ENCODE measurements at regions not wholly inside any gene's neighbourhood (a gene's known extent, or its start where the extent isn't known, plus 50 kb on each side); places are given as distances from the start of the nearest gene placed in this dataset.
A peak's percentile ranks its signal among the peaks of the same experiment; 100 is the strongest.

DNA sequence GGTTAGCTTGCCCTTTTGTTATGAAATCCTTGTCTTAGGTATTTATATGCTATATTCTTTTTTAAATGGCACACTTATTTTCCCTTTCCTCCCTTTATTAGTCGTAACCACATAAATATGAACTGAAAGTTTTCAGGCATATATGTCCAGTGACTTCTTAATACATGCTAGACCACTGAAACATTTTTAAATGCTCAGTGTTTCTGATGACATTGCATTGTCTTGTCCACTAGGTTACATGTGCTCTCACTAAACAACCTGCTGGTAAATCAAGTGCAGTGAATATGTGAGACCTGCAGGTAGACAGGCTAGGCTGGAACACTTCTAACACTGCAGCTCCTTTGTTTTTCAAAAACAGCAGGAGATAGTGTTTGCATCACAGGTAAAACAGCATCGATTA, 332.6 kb upstream of the DACH1 start:
- Histone ChIP-seq H3K4me1 (no peaks in the 10 kb centered on the region), H3K9ac (ENCODE audit: low read depth in 2 of 2, low read length in 2 of 2) (no peak overlapping the region), H3K27ac (no peak overlapping the region), H3K9me3 (no peaks in the 10 kb centered on the region), H3K27me3 (no peaks in the 10 kb centered on the region), H3K4me3 (no peak overlapping the region), H3K36me3 (no peaks in the 10 kb centered on the region)
- intact Hi-C loops (cut with DNase I), result no loop called here
- DNase-seq, result no peak
- TF ChIP-seq, protein P1, sequence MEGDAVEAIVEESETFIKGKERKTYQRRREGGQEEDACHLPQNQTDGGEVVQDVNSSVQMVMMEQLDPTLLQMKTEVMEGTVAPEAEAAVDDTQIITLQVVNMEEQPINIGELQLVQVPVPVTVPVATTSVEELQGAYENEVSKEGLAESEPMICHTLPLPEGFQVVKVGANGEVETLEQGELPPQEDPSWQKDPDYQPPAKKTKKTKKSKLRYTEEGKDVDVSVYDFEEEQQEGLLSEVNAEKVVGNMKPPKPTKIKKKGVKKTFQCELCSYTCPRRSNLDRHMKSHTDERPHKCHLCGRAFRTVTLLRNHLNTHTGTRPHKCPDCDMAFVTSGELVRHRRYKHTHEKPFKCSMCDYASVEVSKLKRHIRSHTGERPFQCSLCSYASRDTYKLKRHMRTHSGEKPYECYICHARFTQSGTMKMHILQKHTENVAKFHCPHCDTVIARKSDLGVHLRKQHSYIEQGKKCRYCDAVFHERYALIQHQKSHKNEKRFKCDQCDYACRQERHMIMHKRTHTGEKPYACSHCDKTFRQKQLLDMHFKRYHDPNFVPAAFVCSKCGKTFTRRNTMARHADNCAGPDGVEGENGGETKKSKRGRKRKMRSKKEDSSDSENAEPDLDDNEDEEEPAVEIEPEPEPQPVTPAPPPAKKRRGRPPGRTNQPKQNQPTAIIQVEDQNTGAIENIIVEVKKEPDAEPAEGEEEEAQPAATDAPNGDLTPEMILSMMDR (IDR thresholded peaks at IDR 0.05), result no peak

DNA sequence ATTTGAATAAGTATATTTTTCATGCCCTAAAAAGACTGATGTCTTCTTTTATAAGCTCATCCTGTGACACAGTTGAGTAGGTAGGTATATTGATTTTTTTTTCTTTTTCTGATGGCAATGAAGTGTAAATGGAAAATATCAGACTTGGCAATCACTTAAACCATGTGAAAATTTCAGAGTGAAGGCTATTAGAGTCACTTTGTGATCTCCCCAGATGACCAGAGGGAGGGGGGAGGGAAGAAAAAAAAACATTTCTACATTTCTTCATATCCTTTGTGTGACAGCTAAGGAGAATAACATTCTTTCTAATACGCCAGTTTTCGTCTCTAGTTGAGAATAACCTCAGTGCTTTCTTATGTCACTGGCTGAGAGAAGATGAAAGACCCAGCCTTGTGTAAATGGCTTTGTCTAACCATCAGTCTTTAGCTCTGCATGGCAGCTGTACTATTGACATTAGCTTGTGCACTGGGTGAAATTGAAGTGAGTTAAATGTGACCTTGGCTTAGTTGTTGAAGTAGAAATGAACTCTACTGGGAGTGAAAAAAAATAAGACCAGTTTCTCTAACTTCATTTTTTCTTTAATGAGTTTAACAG, 332.1 kb upstream of the DACH1 start:
- Histone ChIP-seq H3K4me3 (no peak overlapping the region), H3K9me3 (no peaks in the 10 kb centered on the region), H3K9ac (ENCODE audit: low read depth in 2 of 2, low read length in 2 of 2) (no peak overlapping the region), H3K27ac (no peak overlapping the region), H3K4me1 (no peaks in the 10 kb centered on the region), H3K27me3 (no peaks in the 10 kb centered on the region), H3K36me3 (no peaks in the 10 kb centered on the region)
- TF ChIP-seq, protein P1 (IDR thresholded peaks at IDR 0.05), result no peak
- intact Hi-C loops (cut with DNase I), result no loop called here
- no peak for DNase-seq

DNA sequence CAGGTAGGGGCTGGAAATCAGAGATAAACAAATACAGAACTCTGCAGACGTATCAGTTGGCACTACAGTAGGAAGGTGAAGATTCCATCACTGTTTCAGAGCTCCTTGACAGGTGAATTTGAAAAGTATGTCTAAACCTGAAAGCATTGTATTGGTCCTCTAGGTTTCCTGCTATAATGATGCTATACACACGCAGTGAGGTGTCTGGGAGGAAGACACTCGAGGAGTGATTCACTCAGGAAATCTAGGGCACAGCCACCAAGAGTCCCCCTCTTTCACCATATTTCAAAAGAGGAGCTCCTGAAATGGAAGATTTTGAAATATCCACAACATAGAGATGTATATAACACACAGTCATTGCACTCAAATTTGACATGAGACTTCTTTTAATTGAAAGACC, 331.0 kb upstream of the DACH1 start:
- Histone ChIP-seq H3K27me3 (no peaks in the 10 kb centered on the region), H3K4me1 (no peaks in the 10 kb centered on the region), H3K9me3 (no peaks in the 10 kb centered on the region), H3K9ac (ENCODE audit: low read depth in 2 of 2, low read length in 2 of 2) (no peak overlapping the region), H3K4me3 (no peak overlapping the region), H3K27ac (no peak overlapping the region), H3K36me3 (no peaks in the 10 kb centered on the region)
- TF ChIP-seq, protein P1 (IDR thresholded peaks at IDR 0.05), result no peak
- no peak for DNase-seq
- intact Hi-C loops (cut with DNase I), result no loop called here

DNA sequence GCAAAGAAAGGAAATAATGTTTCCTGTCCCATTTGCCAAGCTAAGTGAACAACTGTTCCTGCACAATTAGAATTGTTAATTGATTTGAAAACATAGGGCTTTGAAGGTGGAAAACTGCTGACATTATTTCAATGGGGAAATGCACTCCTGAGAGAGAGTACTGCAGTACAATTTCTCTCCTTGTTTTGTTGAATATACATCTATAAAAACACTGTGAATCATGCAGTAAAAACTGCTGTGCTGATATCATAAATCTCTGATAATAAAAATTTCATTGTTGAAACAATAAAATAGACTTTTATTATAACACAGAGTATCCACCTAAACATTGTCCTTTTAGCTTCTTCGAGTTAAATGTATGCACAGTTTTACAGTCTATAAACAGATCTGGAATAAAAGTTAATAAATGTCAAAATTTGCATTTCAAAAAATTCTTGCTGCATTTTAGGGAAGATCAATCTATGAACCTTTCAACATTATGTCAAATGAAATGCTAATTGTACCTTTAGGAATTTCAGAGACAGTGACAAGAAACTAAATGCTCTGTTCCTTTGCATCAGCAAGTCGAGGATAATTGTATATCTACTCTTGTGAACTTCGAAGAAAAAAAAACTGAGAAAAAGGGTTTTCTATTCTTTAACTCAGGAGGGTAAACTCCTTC, 328.2 kb upstream of the DACH1 start:
- intact Hi-C loops (cut with DNase I), result no loop called here
- Histone ChIP-seq H3K27ac (peak overlapping the region; percentile 60), H3K4me3 (no peak overlapping the region)

DNA sequence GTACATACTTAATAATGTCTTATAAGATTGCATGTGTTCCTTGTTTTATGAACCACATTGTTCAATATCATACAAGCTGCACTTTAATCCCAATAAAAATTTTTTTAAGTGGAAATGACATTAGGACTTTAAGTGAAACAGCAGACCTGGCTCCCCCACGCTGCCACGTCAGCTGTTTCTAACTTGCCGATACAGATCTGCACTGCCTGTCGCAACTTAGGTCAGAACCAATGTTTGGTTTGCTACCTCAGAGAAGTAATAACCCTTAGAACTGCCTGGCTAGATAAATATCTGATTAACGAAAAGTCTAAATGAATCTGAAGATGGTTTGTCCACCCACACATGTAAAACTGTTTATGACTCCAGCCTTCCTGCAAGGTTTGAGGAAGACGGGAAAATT, 327.5 kb upstream of the DACH1 start:
- no peaks in the 10 kb centered on the region for H3K4me1 ChIP-seq
- TF ChIP-seq, protein P1 (IDR thresholded peaks at IDR 0.05), result no peak
- peak overlapping the region; percentile 60 for H3K27ac ChIP-seq
- no peaks in the 10 kb centered on the region for H3K27me3 ChIP-seq
- H3K9me3 ChIP-seq, result no peaks in the 10 kb centered on the region
- no peaks in the 10 kb centered on the region for H3K36me3 ChIP-seq
- DNase-seq, result peak; percentile 71
- H3K9ac ChIP-seq (ENCODE audit: low read depth in 2 of 2, low read length in 2 of 2), result peak overlapping the region in 1 of 2 donors; percentile 23
- intact Hi-C loops (cut with DNase I), result no loop called here
- no peak overlapping the region for H3K4me3 ChIP-seq

More for the DNA sequence above, 328.2 kb upstream of the DACH1 start:
- no peaks in the 10 kb centered on the region for H3K4me1 ChIP-seq
- H3K9me3 ChIP-seq, result no peaks in the 10 kb centered on the region
- TF ChIP-seq, protein P1 (IDR thresholded peaks at IDR 0.05), result no peak
- no peaks in the 10 kb centered on the region for H3K36me3 ChIP-seq
- DNase-seq, result no peak
- H3K27me3 ChIP-seq, result no peaks in the 10 kb centered on the region
- peak overlapping the region in 1 of 2 donors; percentile 23 for H3K9ac ChIP-seq (ENCODE audit: low read depth in 2 of 2, low read length in 2 of 2)

Data from colonic mucosa (tissue), 4 donors.